Loucy (cell line): ENCODE measurements at regions not wholly inside any gene's neighbourhood (a gene's known extent, or its start where the extent isn't known, plus 50 kb on each side); places are given as distances from the start of the nearest gene placed in this dataset.
A peak's percentile ranks its signal among the peaks of the same experiment; 100 is the strongest.

Experiments
- H2AFZ ChIP-seq: fragments of 200-600 bp; sonication (generic); 2 replicates; pipeline ENCODE4 v1.6.0; 2016; ENCODE audit warnings: antibody characterized with exemption, mild to moderate bottlenecking, low read length, moderate library complexity
- H3F3A ChIP-seq: fragments of 200-600 bp; 2 replicates; pipeline ENCODE4 v1.6.0; 2016; ENCODE audit warnings: antibody characterized with exemption, low read depth, mild to moderate bottlenecking
- H3K27me3 ChIP-seq: fragments of 200-600 bp; sonication (generic); 2 replicates; pipeline ENCODE4 v1.6.1; 2014; ENCODE audit warnings: low read length, mild to moderate bottlenecking; ENCODE audit not compliant: insufficient read depth, poor library complexity, severe bottlenecking
- H3K36me3 ChIP-seq: fragments of 200-600 bp; sonication (generic); 2 replicates; pipeline ENCODE4 v1.6.1; 2016; ENCODE audit warnings: low read length; ENCODE audit not compliant: insufficient read depth
- H3K4me1 ChIP-seq: fragments of 200-600 bp; sonication (generic); 2 replicates; pipeline ENCODE4 v1.5.1; 2014; ENCODE audit warnings: low read length, mild to moderate bottlenecking; ENCODE audit not compliant: insufficient read depth, poor library complexity, severe bottlenecking
- H3K4me2 ChIP-seq: fragments of 200-600 bp; sonication (generic); 2 replicates; pipeline ENCODE4 v1.6.0; 2014; ENCODE audit warnings: antibody characterized with exemption, low read length, low read depth, mild to moderate bottlenecking; ENCODE audit not compliant: poor library complexity, severe bottlenecking
- H3K4me3 ChIP-seq: fragments of 200-600 bp; sonication (generic); 2 replicates; pipeline ENCODE4 v1.5.1; 2014; ENCODE audit warnings: low read length, mild to moderate bottlenecking, mixed read lengths; ENCODE audit not compliant: poor library complexity, severe bottlenecking
- H3K79me2 ChIP-seq: fragments of 200-600 bp; sonication (generic); 2 replicates; pipeline ENCODE4 v1.6.1; 2014; ENCODE audit warnings: low read length; ENCODE audit not compliant: insufficient read depth
- H3K9ac ChIP-seq: fragments of 200-600 bp; sonication (generic); 2 replicates; pipeline ENCODE4 v1.6.0; 2014; ENCODE audit warnings: mild to moderate bottlenecking, low read depth, low read length, moderate library complexity; ENCODE audit not compliant: poor library complexity, severe bottlenecking
- H3K9me2 ChIP-seq: fragments of 200-600 bp; sonication (generic); replicated peaks from 2 replicates; pipeline ENCODE4 v1.6.1; 2016; ENCODE audit warnings: low read depth, low read length, mixed read lengths
- H3K9me3 ChIP-seq: fragments of 200-600 bp; sonication (generic); 2 replicates; pipeline ENCODE4 v1.6.1; 2014; ENCODE audit warnings: mild to moderate bottlenecking, antibody characterized with exemption, low read length, low read depth; ENCODE audit not compliant: insufficient read depth
- H4K20me1 ChIP-seq: fragments of 200-600 bp; sonication (generic); 2 replicates; pipeline ENCODE4 v1.6.0; 2014; ENCODE audit warnings: antibody characterized with exemption, low read length, mild to moderate bottlenecking; ENCODE audit not compliant: insufficient read depth, poor library complexity, severe bottlenecking
- CTCF ChIP-seq: fragments of 200-600 bp; sonication (generic); conservative IDR thresholded peaks from 2 replicates; pipeline ENCODE4 v1.5.1; 2014; ENCODE audit warnings: mild to moderate bottlenecking, antibody characterized with exemption, low read length
- EZH2phosphoT487 ChIP-seq: fragments of 200-600 bp; IDR thresholded peaks from 2 replicates; pipeline ENCODE4 v1.6.1; 2018; ENCODE audit warnings: antibody characterized with exemption, mild to moderate bottlenecking, moderate library complexity, borderline replicate concordance

- peaks cover 23% of the 10 kb centered on the region; the same call in 1 of the 2 replicates for H3K79me2 ChIP-seq
- no peaks in the 10 kb centered on the region for H3K9me2 ChIP-seq
- no peaks in the 10 kb centered on the region for H3K27me3 ChIP-seq
- TF ChIP-seq CTCF = no peak
- TF ChIP-seq EZH2phosphoT487 = no peak
- H3K4me2 ChIP-seq = no peak overlapping the region
- H2AFZ ChIP-seq = no peak overlapping the region
- H3K4me3 ChIP-seq = no peak overlapping the region
- H3K9me3 ChIP-seq = peaks cover 19% of the 10 kb centered on the region; the same call in 1 of the 2 replicates
- H3K4me1 ChIP-seq = peaks cover 6% of the 10 kb centered on the region
- H3K36me3 ChIP-seq = peaks cover 29% of the 10 kb centered on the region; the same call in 1 of the 2 replicates
- H3K9ac ChIP-seq = no peak overlapping the region
- no peaks in the 10 kb centered on the region for H3F3A ChIP-seq
- H4K20me1 ChIP-seq = no peaks in the 10 kb centered on the region
Measured at GRCh38 chr4:3382251-3382650, 59.5 kb upstream of the HGFAC start.

GRCh38 chr4:3384391-3384770, 57.4 kb upstream of the HGFAC start:
- TF ChIP-seq EZH2phosphoT487 = no peak
- TF ChIP-seq CTCF = no peak
- Histone ChIP-seq H2AFZ (no peak overlapping the region), H3F3A (no peaks in the 10 kb centered on the region), H3K4me3 (no peak overlapping the region), H3K9me3 (peaks cover 11% of the 10 kb centered on the region; the same call in 1 of the 2 replicates), H3K79me2 (peaks cover 16% of the 10 kb centered on the region; the same call in 1 of the 2 replicates), H3K27me3 (no peaks in the 10 kb centered on the region), H4K20me1 (no peaks in the 10 kb centered on the region), H3K4me1 (peaks cover 6% of the 10 kb centered on the region), H3K4me2 (no peak overlapping the region), H3K9ac (no peak overlapping the region), H3K36me3 (peaks cover 11% of the 10 kb centered on the region; the same call in 1 of the 2 replicates), H3K9me2 (no peaks in the 10 kb centered on the region)

- H2AFZ ChIP-seq = no peak overlapping the region
- TF ChIP-seq EZH2phosphoT487 = no peak
- no peak for TF ChIP-seq CTCF
- no peaks in the 10 kb centered on the region for H4K20me1 ChIP-seq
- no peaks in the 10 kb centered on the region for H3K9me2 ChIP-seq
- H3K9ac ChIP-seq = peak overlapping the region; percentile 22
- no peaks in the 10 kb centered on the region for H3K27me3 ChIP-seq
- no peak overlapping the region for H3K4me2 ChIP-seq
- H3K36me3 ChIP-seq = peaks cover 9% of the 10 kb centered on the region; the same call in 1 of the 2 replicates
- peaks cover 14% of the 10 kb centered on the region; the same call in 1 of the 2 replicates for H3K79me2 ChIP-seq
- peaks cover 6% of the 10 kb centered on the region for H3K4me1 ChIP-seq
- peaks cover 7% of the 10 kb centered on the region; the same call in 1 of the 2 replicates for H3K9me3 ChIP-seq
- H3F3A ChIP-seq = no peaks in the 10 kb centered on the region
- H3K4me3 ChIP-seq = no peak overlapping the region
Measured at GRCh38 chr4:3384771-3385710, 56.7 kb upstream of the HGFAC start.
